Umbilical cord (tissue), 1 donor: ENCODE measurements at regions not wholly inside any gene's neighbourhood (a gene's known extent, or its start where the extent isn't known, plus 50 kb on each side); places are given as distances from the start of the nearest gene placed in this dataset.
"Not testable (repeated sequence)": the region's sequence is repeated elsewhere in the genome, so short reads cannot be mapped to it uniquely, and the experiment has no call there.

ENCODE experiments used
- DNase-seq: peaks from one replicate; pipeline ENCODE4 v3.0.0-alpha.2; 2015; ENCODE audit warnings: low spot score

GRCh38 chr14:27236601-27237000 is 638.8 kb upstream of the NOVA1 start:
- no peak for DNase-seq

DNA sequence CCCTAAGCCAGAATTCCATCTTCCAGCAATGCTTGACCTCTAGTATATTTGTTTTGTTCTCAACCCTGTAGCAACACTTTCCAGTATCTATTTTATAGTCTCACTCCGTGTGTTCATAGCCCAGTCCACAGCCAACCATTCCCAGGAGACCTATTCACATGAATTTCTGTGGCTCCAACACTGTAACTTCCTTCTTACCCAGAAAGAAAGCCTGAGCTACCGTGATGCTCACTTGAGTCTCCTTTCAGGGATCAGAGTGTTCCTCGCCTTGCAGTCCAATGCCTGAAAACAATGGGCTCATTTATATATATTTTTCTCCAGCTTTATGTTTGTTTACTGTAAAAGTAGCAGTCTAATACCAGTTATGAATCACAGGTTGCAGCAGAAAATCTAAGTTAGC is 645.0 kb upstream of the NOVA1 start:
- DNase-seq = no peak

GRCh38 chr14:27243365-27243764 is 645.5 kb upstream of the NOVA1 start:
- DNase-seq = no peak

- no peak for DNase-seq
These were observed 648.1 kb upstream of the NOVA1 start for GRCh38 chr14:27245947-27246346.

DNA sequence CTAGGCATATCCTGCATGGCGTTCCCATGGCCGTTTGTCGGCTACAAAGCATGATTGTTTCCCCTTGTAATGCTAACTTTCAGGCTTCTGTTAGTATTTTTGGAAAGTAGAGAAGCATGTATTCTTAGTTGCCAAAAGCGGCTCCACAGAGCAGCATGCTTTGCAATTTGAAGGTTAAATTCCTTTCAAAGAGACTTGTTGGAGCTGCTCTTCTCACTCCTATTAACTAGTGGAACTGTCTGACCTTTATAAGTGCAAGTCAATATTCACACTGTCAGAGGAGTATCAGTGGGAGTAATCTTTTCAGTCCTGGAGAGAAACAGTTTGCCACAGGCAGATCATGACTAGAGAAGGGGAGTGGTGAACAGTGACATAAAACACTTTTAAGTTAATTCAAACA is 656.1 kb upstream of the NOVA1 start:
- DNase-seq = no peak

DNA sequence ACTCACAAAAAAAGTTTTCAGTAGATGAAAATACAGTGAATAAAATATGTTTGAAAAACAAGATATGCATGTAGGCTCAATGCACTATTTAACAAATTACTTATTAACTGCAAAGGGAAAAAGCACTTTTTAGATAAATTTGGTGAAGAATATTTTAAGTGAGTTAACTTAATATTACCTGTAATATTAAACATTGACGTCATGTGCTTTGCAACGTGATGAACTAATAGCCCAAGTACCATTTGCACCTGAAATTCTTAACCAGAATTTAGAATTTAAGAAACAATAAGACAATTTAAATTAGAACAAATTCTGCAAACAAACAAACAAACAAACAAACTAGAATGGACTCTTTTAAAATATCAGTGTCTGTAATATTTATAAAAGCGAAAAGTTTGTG is 659.0 kb upstream of the NOVA1 start:
- no peak for DNase-seq

- DNase-seq = no peak
These were observed 670.0 kb upstream of the NOVA1 start for GRCh38 chr14:27267876-27268275.

GRCh38 chr14:27270716-27271115 is 672.9 kb upstream of the NOVA1 start:
- no peak for DNase-seq

GRCh38 chr14:27278341-27278740 is 680.5 kb upstream of the NOVA1 start:
- no peak for DNase-seq

DNA sequence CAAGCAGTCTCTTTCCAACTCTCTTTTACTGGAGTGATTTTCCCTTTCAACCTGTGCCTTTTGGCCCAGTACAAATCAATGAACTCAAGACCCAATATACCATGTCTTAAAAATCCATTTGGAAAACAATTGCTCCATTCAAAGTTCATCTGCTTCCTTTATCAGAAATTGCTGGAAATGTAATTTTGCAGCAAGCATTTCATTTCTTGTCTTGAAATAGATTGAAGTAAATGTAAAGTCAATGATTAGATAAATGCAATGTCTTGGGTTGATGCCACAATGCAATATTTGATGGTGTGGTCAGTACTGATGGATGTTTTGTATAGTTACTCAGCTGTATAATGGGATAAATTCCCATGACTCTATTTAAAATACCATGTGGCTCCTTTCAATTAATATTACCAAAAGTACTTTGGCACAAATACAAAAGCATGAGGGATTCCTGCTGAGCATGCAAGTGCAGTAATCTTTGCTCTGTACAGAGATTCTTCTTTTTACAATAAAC is 707.7 kb upstream of the NOVA1 start:
- no peak for DNase-seq

GRCh38 chr14:27312730-27313129 is 714.9 kb upstream of the NOVA1 start:
- DNase-seq = not testable (repeated sequence)

DNA sequence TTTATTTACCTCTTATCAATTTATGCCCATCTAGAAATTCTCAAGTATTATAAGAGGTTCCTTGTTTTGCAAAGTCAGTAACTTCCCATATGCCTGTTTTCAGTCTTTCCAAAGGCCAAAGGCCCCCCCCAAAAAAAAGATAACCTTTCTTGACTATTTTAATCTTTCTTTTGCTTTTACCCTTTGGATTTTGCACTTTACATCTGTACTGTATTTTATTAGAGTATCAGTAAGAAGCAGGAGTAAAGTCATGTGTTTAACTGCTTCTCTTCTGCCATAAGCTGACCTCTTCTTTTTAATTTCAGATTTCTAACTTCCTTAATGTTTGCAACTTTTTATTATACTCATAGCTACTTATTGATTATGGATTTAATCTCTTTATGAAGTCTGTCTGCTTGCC is 716.4 kb upstream of the NOVA1 start:
- no peak for DNase-seq

- no peak for DNase-seq
These were observed 717.6 kb upstream of the NOVA1 start for GRCh38 chr14:27315477-27315876.

DNA sequence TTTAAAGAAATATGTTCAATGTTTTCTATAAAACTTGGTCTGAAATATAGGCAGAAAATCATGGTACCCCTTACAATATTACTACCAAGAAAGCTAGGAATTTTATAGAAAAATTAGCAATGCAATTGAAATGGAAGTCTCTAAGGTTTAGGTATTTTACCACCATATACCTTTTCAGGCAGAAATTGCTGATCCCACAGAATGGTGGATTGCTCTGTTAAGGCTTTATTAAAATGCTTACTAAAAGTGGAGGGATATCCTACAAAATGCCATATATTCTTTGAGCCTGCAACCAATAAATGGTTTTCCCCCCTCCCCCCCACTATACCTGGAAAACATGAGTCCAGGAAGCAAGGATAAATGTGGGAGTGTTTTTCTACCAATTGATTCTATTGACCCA is 718.1 kb upstream of the NOVA1 start:
- no peak for DNase-seq

- DNase-seq = no peak
These were observed 721.1 kb upstream of the NOVA1 start for GRCh38 chr14:27318774-27319420.

GRCh38 chr14:27320261-27320660 is 722.4 kb upstream of the NOVA1 start:
- DNase-seq = no peak

DNA sequence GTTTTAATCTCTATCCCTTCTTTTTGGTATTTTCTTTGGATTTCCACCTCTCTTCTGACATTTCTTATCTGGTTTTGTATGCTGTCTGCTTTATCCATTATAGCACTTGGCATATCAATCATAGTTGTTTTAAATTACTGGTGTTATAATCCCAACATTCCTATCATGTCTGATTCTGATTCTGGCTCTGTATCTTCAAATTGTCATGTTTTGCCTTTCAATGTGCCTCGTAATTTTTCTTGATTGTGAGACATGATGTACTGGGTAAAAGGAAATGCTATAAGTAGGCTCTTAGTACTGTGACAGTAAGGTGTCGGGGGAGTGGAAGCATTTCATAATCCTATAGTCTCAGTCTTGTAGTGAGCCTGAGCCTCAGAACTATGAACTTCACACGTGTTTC is 729.3 kb upstream of the NOVA1 start:
- DNase-seq = no peak

DNA sequence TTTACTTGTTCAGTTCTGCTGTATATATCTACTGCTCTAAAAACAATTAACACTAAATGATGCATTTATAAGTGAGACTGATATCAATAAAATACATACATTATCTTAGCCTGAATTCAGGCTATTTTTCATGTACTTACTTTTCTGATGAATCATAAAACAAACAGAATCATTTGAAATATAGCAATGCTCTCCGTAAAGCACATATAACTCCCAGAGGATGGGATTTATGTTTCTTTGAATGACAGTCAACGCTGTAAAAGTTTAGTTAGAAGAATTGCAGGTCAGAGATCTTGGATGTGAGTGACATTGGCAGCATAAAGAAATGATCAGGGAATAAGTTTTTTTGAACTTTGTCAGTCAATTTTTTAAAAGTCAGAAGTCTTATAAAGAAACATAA is 740.2 kb upstream of the NOVA1 start:
- no peak for DNase-seq

GRCh38 chr14:27363036-27363435 is 765.2 kb upstream of the NOVA1 start:
- DNase-seq = not testable (repeated sequence)

GRCh38 chr14:27366596-27366995 is 768.8 kb upstream of the NOVA1 start:
- DNase-seq = no peak

GRCh38 chr14:27367345-27367744 is 769.5 kb upstream of the NOVA1 start:
- DNase-seq = no peak

DNA sequence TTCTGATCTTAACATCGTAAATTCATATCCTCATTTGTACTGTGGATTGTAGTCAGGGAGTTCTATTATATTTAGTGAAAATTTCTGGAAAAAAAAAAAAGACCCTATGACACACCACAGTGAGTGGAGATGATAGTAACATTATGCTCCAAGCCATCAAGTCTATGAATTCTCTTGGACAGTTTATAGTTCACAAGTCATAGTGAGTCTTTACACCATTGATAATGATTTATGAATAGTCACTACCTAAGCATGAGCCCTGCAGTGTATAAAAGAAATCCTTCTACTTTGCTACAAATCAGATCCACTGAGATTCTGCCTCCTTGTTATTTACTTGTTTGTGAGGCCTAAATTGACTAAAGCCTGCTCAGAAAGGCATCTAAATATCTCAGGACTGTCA is 772.2 kb upstream of the NOVA1 start:
- DNase-seq = no peak

DNA sequence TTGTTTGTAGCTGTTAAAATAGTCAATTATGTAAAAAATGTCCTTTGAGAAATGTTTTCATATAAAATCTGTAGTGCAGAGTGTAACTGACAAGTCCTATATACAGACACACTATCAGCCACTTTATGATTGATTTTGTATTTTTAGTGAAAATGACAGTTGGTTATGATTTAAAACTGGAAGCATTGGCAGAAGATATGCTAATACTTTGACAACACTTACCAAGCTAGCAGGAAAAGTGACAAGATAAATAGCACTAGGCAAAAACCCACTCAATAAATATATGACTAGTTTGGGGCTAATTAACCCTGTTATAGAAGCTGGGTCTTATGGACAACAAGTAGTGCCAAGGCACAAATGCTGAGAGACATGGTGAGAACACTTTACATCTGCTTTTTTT is 772.9 kb upstream of the NOVA1 start:
- DNase-seq = no peak

- DNase-seq = no peak
These were observed 773.4 kb upstream of the NOVA1 start for GRCh38 chr14:27371209-27371608.
